WTC11 (cell line): ENCODE measurements at regions not wholly inside any gene's neighbourhood (a gene's known extent, or its start where the extent isn't known, plus 50 kb on each side); places are given as distances from the start of the nearest gene placed in this dataset.

Experiments
- HMGA2 ChIP-seq: fragments of 250-450 bp; sonication (Bioruptor Pico); IDR thresholded peaks from 2 replicates; pipeline ENCODE4 v1.4.0; 2021; ENCODE audit warnings: mild to moderate bottlenecking, moderate library complexity
- ZBTB21 ChIP-seq: sonication (generic); formaldehyde crosslinking; IDR thresholded peaks from 2 replicates; pipeline ENCODE4 v1.8.1; 2023; ENCODE audit warnings: mild to moderate bottlenecking, missing genetic modification reagents, borderline replicate concordance
- TF ChIP-seq, protein P1 (sequence below): fragments of 200-600 bp; IDR thresholded peaks from 2 replicates; pipeline ENCODE4 v1.8.0; 2022; ENCODE audit warnings: antibody characterized with exemption
- TF ChIP-seq, protein P2 (sequence below): sonication (generic); formaldehyde crosslinking; IDR thresholded peaks from 2 replicates; pipeline ENCODE4 v1.8.1; 2022; ENCODE audit warnings: mild to moderate bottlenecking, missing genetic modification reagents, moderate library complexity, borderline replicate concordance
- TF ChIP-seq, protein P3 (sequence below): sonication (generic); formaldehyde crosslinking; IDR thresholded peaks from 2 replicates; pipeline ENCODE4 v1.8.1; 2023; ENCODE audit warnings: mild to moderate bottlenecking, moderate library complexity, missing genetic modification reagents

DNA sequence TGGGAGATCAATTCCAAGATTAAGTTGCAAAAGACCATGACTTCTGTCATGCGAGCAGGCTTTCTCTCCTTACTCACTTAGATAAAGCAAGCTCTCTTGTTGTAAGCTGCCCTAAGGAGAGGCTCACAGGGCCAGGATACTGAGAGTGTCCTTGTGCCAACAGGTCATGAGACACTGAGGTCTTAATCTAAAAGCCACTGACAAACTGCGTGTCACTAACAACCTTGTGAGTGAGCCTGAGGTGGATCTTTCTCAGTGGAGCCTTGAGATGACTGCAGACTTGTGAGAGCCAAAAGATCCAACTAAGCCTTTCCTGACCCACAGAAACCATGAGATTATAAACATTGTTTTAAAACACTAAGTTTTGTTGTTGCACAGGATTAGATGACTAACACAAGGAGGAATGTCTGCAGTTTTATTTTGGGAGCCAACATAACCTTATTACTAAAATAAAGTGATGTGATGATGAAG is 170.5 kb downstream of the SLC39A8 start:
- TF ChIP-seq ZBTB21 (CRISPR knock-in tag) = no peak
- TF ChIP-seq, protein P1, sequence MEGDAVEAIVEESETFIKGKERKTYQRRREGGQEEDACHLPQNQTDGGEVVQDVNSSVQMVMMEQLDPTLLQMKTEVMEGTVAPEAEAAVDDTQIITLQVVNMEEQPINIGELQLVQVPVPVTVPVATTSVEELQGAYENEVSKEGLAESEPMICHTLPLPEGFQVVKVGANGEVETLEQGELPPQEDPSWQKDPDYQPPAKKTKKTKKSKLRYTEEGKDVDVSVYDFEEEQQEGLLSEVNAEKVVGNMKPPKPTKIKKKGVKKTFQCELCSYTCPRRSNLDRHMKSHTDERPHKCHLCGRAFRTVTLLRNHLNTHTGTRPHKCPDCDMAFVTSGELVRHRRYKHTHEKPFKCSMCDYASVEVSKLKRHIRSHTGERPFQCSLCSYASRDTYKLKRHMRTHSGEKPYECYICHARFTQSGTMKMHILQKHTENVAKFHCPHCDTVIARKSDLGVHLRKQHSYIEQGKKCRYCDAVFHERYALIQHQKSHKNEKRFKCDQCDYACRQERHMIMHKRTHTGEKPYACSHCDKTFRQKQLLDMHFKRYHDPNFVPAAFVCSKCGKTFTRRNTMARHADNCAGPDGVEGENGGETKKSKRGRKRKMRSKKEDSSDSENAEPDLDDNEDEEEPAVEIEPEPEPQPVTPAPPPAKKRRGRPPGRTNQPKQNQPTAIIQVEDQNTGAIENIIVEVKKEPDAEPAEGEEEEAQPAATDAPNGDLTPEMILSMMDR = no peak
- TF ChIP-seq, protein P2, sequence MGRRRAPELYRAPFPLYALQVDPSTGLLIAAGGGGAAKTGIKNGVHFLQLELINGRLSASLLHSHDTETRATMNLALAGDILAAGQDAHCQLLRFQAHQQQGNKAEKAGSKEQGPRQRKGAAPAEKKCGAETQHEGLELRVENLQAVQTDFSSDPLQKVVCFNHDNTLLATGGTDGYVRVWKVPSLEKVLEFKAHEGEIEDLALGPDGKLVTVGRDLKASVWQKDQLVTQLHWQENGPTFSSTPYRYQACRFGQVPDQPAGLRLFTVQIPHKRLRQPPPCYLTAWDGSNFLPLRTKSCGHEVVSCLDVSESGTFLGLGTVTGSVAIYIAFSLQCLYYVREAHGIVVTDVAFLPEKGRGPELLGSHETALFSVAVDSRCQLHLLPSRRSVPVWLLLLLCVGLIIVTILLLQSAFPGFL (CRISPR knock-in tag) = no peak
- TF ChIP-seq HMGA2 (CRISPR knock-in tag) = no peak
- TF ChIP-seq, protein P3, sequence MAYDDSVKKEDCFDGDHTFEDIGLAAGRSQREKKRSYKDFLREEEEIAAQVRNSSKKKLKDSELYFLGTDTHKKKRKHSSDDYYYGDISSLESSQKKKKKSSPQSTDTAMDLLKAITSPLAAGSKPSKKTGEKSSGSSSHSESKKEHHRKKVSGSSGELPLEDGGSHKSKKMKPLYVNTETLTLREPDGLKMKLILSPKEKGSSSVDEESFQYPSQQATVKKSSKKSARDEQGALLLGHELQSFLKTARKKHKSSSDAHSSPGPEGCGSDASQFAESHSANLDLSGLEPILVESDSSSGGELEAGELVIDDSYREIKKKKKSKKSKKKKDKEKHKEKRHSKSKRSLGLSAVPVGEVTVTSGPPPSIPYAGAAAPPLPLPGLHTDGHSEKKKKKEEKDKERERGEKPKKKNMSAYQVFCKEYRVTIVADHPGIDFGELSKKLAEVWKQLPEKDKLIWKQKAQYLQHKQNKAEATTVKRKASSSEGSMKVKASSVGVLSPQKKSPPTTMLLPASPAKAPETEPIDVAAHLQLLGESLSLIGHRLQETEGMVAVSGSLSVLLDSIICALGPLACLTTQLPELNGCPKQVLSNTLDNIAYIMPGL (CRISPR knock-in tag) = no peak
